SK-N-SH (cell line): ENCODE measurements at regions not wholly inside any gene's neighbourhood (a gene's known extent, or its start where the extent isn't known, plus 50 kb on each side); places are given as distances from the start of the nearest gene placed in this dataset.

ENCODE experiments used
- CTCF ChIA-PET: fragments of 300-600, 350-600 bp; formaldehyde crosslinking; extraction: SDS; loops from one replicate; lab custom pipeline; 2021; lab: Yijun Ruan, JAX
- POLR2A ChIA-PET: fragments of 350-600 bp; sonication (Branson Sonifier 250); formaldehyde crosslinking; extraction: SDS; loops from one replicate; lab custom pipeline; 2020; ENCODE audit warnings: antibody characterized with exemption, inconsistent platforms; lab: Yijun Ruan, JAX
- DNase-seq: peaks from one replicate; pipeline ENCODE4 v3.0.0; 2012
- H2AFZ ChIP-seq: fragments of 200-600 bp; sonication (generic); 2 replicates; pipeline ENCODE4 v1.8.1; 2016; ENCODE audit warnings: antibody characterized with exemption, mild to moderate bottlenecking, low read depth
- H3F3A ChIP-seq: fragments of 200-600 bp; sonication (generic); replicated peaks from 2 replicates; pipeline ENCODE3; 2016; ENCODE audit warnings: antibody characterized with exemption, mild to moderate bottlenecking; ENCODE audit not compliant: insufficient read depth
- H3K27ac ChIP-seq, 2 experiments: fragments of 200-500 bp in 1 of 2; fragments of 200-600 bp in 1 of 2; sonication (Bioruptor generic) in 1 of 2; sonication (generic), shearing (Covaris generic) in 1 of 2; 2 replicates each; pipeline versions ENCODE4 v1.5.1 to v1.6.1; 2014 to 2016; ENCODE audit warnings: low read depth in 2 of 2, inconsistent platforms in 1 of 2, low read length in 1 of 2, mild to moderate bottlenecking in 1 of 2, mixed read lengths in 1 of 2
- H3K27me3 ChIP-seq: fragments of 200-600 bp; sonication (generic), shearing (Covaris generic); 2 replicates; pipeline ENCODE4 v1.6.1; 2016; ENCODE audit warnings: mixed run types; ENCODE audit not compliant: insufficient read depth
- H3K36me3 ChIP-seq, 2 experiments: fragments of 200-500 bp in 1 of 2; fragments of 200-600 bp in 1 of 2; sonication (Bioruptor generic) in 1 of 2; sonication (generic) in 1 of 2; replicated peaks in 1 of 2; 2 replicates each; pipeline versions ENCODE3 to v1.5.1; 2014 to 2016; ENCODE audit warnings: low read length in 1 of 2, mild to moderate bottlenecking in 1 of 2; ENCODE audit not compliant: insufficient read depth in 2 of 2, control insufficient read depth in 1 of 2
- H3K4me1 ChIP-seq, 2 experiments: fragments of 200-500 bp in 1 of 2; fragments of 200-600 bp in 1 of 2; sonication (Bioruptor generic) in 1 of 2; sonication (generic), shearing (Covaris generic) in 1 of 2; 2 replicates each; pipeline versions ENCODE4 v1.5.1 to v1.6.1; 2014 to 2016; ENCODE audit warnings: low read depth in 1 of 2, low read length in 1 of 2, mixed run types in 1 of 2; ENCODE audit not compliant: insufficient read depth in 2 of 2, control insufficient read depth in 1 of 2
- H3K4me2 ChIP-seq: fragments of 200-600 bp; sonication (generic), shearing (Covaris generic); 2 replicates; pipeline ENCODE4 v1.6.1; 2017; ENCODE audit warnings: mixed run types
- H3K4me3 ChIP-seq, 2 experiments: fragments of 200-500 bp in 1 of 2; fragments of 200-600 bp in 1 of 2; sonication (Bioruptor generic) in 1 of 2; sonication (generic), shearing (Covaris generic) in 1 of 2; 2 replicates each; pipeline versions ENCODE4 v1.5.1 to v1.8.1; 2014 to 2016; ENCODE audit warnings: low read depth in 2 of 2, inconsistent platforms in 1 of 2, low read length in 1 of 2, mild to moderate bottlenecking in 1 of 2, mixed read lengths in 1 of 2, moderate library complexity in 1 of 2
- H3K79me2 ChIP-seq: fragments of 200-600 bp; sonication (generic); 2 replicates; pipeline ENCODE4 v1.8.1; 2017; ENCODE audit warnings: mild to moderate bottlenecking; ENCODE audit not compliant: insufficient read depth
- H3K9ac ChIP-seq: fragments of 200-600 bp; sonication (generic); 2 replicates; pipeline ENCODE4 v1.6.1; 2017; ENCODE audit warnings: mixed run types
- H3K9me2 ChIP-seq: fragments of 200-600 bp; sonication (generic); 2 replicates; pipeline ENCODE4 v1.6.1; 2017; ENCODE audit warnings: mixed run types
- H3K9me3 ChIP-seq: fragments of 200-600 bp; sonication (generic); 2 replicates; pipeline ENCODE4 v1.6.1; 2017; ENCODE audit warnings: mixed run types, mild to moderate bottlenecking, moderate library complexity
- H4K20me1 ChIP-seq: fragments of 200-600 bp; sonication (generic); 2 replicates; pipeline ENCODE4 v1.6.1; 2017; ENCODE audit warnings: mild to moderate bottlenecking, mixed run types; ENCODE audit not compliant: insufficient read depth
- CHD2 ChIP-seq: fragments of 150-350 bp; IDR thresholded peaks from 2 replicates; pipeline ENCODE4 v1.6.1; 2018; ENCODE audit warnings: low read length; ENCODE audit not compliant: partially characterized antibody
- ELF1 ChIP-seq: IDR thresholded peaks from 2 replicates; pipeline ENCODE4 v1.4.0; 2012
- EP300 ChIP-seq, 2 experiments: IDR thresholded peaks; 2 replicates each; pipeline versions ENCODE4 v1.4.0 to v1.6.1; 2012; ENCODE audit warnings: borderline replicate concordance in 1 of 2, low read depth in 1 of 2, low read length in 1 of 2
- EZH2phosphoT487 ChIP-seq: fragments of 200-600 bp; sonication (generic); IDR thresholded peaks from 2 replicates; pipeline ENCODE4 v1.6.1; 2017; ENCODE audit warnings: low read depth, mixed run types, mild to moderate bottlenecking, antibody characterized with exemption, moderate library complexity, borderline replicate concordance
- FOSL2 ChIP-seq: IDR thresholded peaks from 2 replicates; pipeline ENCODE4 v1.4.0; 2012; ENCODE audit warnings: low read depth, mild to moderate bottlenecking, moderate library complexity, borderline replicate concordance
- GATA2 ChIP-seq: sonication (generic); formaldehyde crosslinking; IDR thresholded peaks from 2 replicates; pipeline ENCODE4 v1.5.0; 2020; ENCODE audit warnings: mild to moderate bottlenecking, missing genetic modification reagents
- MXI1 ChIP-seq: IDR thresholded peaks from 2 replicates; pipeline ENCODE4 v1.6.1; 2012; ENCODE audit warnings: mild to moderate bottlenecking, low read depth, low read length, improper control_type of control experiment
- NRF1 ChIP-seq: IDR thresholded peaks from 2 replicates; pipeline ENCODE4 v1.6.1; 2012; ENCODE audit warnings: low read depth, mild to moderate bottlenecking, low read length
- POLR2AphosphoS5 ChIP-seq: IDR thresholded peaks from 2 replicates; pipeline ENCODE4 v1.6.1; 2012; ENCODE audit warnings: low read depth, low read length
- REST ChIP-seq: IDR thresholded peaks from 2 replicates; pipeline ENCODE4 v1.6.1; 2012; ENCODE audit warnings: mild to moderate bottlenecking, low read depth, low read length, moderate library complexity
- RFX5 ChIP-seq: IDR thresholded peaks from 2 replicates; pipeline ENCODE4 v1.6.1; 2012; ENCODE audit warnings: mild to moderate bottlenecking, improper control_type of control experiment, low read length
- SIN3A ChIP-seq: IDR thresholded peaks from 2 replicates; pipeline ENCODE4 v1.6.1; 2012; ENCODE audit warnings: low read depth, mild to moderate bottlenecking, low read length, moderate library complexity, borderline replicate concordance
- TAF1 ChIP-seq: IDR thresholded peaks from 2 replicates; pipeline ENCODE4 v1.6.1; 2012; ENCODE audit warnings: low read depth, mild to moderate bottlenecking, low read length, moderate library complexity, borderline replicate concordance
- TCF12 ChIP-seq: IDR thresholded peaks from 2 replicates; pipeline ENCODE4 v1.4.0; 2012
- TEAD4 ChIP-seq: IDR thresholded peaks from 2 replicates; pipeline ENCODE4 v1.4.0; 2012; ENCODE audit warnings: mild to moderate bottlenecking, borderline replicate concordance; ENCODE audit not compliant: insufficient read depth
- YY1 ChIP-seq: IDR thresholded peaks from 2 replicates; pipeline ENCODE4 v1.4.0; 2012; ENCODE audit warnings: low read depth, mild to moderate bottlenecking
- ZBTB33 ChIP-seq: IDR thresholded peaks from 2 replicates; pipeline ENCODE4 v1.4.0; 2012; ENCODE audit warnings: low read depth, borderline replicate concordance
- WGBS: methylation state at CpG from one replicate; pipeline ENCODE4 v1.1.6; 2017; ENCODE audit warnings: low lambda C conversion rate; 5-methylcytosine and 5-hydroxymethylcytosine counted together

- no peak for TF ChIP-seq REST
- no peak for TF ChIP-seq EZH2phosphoT487
- no peak for TF ChIP-seq ZBTB33
- no peak for TF ChIP-seq TEAD4
- no peak for TF ChIP-seq RFX5
- TF ChIP-seq FOSL2 = no peak
- ChIA-PET POLR2A (no interaction called here), CTCF (interaction anchor here (0.6 to 1.1 kb wide), 2 partner anchors 148 to 364 kb away, joined by 3 read pairs; no protein-coding TSS in a partner anchor)
- no peaks in the 10 kb centered on the region for H3K9me2 ChIP-seq
- H3K27me3 ChIP-seq = no peaks in the 10 kb centered on the region
- WGBS = 88% methylated on average over 4 of the region's 4 CpGs
- no peak overlapping the region for H3K4me3 ChIP-seq
- no peaks in the 10 kb centered on the region for H3F3A ChIP-seq
- no peak for DNase-seq
- H3K9me3 ChIP-seq = no peaks in the 10 kb centered on the region
- H3K4me2 ChIP-seq = no peak overlapping the region
- H3K79me2 ChIP-seq = no peaks in the 10 kb centered on the region
- no peaks in the 10 kb centered on the region for H4K20me1 ChIP-seq
- H3K36me3 ChIP-seq = no peaks in the 10 kb centered on the region
- no peak overlapping the region for H3K9ac ChIP-seq
- H3K4me1 ChIP-seq = peaks cover 0 to 4% of the 10 kb centered on the region in 2 experiments; a peak in 3 of 4 replicates
- H2AFZ ChIP-seq = no peak overlapping the region
- no peak overlapping the region for H3K27ac ChIP-seq
Measured at GRCh38 chr1:81313289-81313688, 487.4 kb upstream of the ADGRL2 start.

GRCh38 chr1:81312272-81312754 is 488.4 kb upstream of the ADGRL2 start:
- Histone ChIP-seq H3K79me2 (no peaks in the 10 kb centered on the region), H3K9me2 (no peaks in the 10 kb centered on the region), H3F3A (no peaks in the 10 kb centered on the region), H3K4me2 (no peak overlapping the region), H3K4me3 (no peak overlapping the region), H4K20me1 (no peaks in the 10 kb centered on the region), H2AFZ (no peak overlapping the region), H3K36me3 (no peaks in the 10 kb centered on the region), H3K27ac (no peak overlapping the region), H3K27me3 (no peaks in the 10 kb centered on the region), H3K9ac (no peak overlapping the region), H3K4me1 (peaks cover 0 to 8% of the 10 kb centered on the region in 2 experiments; a peak in 3 of 4 replicates), H3K9me3 (no peaks in the 10 kb centered on the region)
- ChIA-PET POLR2A (no interaction called here), CTCF (interaction anchor here (1.3 to 1.4 kb wide), 2 partner anchors 80 to 1094 kb away, joined by 3 to 4 read pairs; no protein-coding TSS in a partner anchor)
- WGBS = 92% methylated on average over 8 of the region's 8 CpGs
- no peak for DNase-seq
- TF ChIP-seq NRF1 = no peak
- no peak for TF ChIP-seq SIN3A
- TF ChIP-seq TAF1 = no peak
- no peak for TF ChIP-seq MXI1
- TF ChIP-seq ELF1 = no peak
- no peak for TF ChIP-seq ZBTB33
- no peak for TF ChIP-seq CHD2
- TF ChIP-seq YY1 = no peak
- no peak for TF ChIP-seq TCF12
- no peak for TF ChIP-seq TEAD4
- TF ChIP-seq POLR2AphosphoS5 = no peak
- no peak for TF ChIP-seq GATA2
- TF ChIP-seq EP300 (IDR thresholded peaks at IDR 0.05; ENCODE audit: borderline replicate concordance in 1 of 2, low read depth in 1 of 2, low read length in 1 of 2) = no peak
